Bone marrow (tissue), 2 donors: ENCODE measurements at regions not wholly inside any gene's neighbourhood (a gene's known extent, or its start where the extent isn't known, plus 50 kb on each side); places are given as distances from the start of the nearest gene placed in this dataset.
A peak's percentile ranks its signal among the peaks of the same experiment; 100 is the strongest.
"Not testable (repeated sequence)": the region's sequence is repeated elsewhere in the genome, so short reads cannot be mapped to it uniquely, and the experiment has no call there.

Experiments
- DNase-seq, 2 donors: peaks; one replicate each; lab custom pipeline; 2025; lab: John Stamatoyannopoulos, UW

DNA sequence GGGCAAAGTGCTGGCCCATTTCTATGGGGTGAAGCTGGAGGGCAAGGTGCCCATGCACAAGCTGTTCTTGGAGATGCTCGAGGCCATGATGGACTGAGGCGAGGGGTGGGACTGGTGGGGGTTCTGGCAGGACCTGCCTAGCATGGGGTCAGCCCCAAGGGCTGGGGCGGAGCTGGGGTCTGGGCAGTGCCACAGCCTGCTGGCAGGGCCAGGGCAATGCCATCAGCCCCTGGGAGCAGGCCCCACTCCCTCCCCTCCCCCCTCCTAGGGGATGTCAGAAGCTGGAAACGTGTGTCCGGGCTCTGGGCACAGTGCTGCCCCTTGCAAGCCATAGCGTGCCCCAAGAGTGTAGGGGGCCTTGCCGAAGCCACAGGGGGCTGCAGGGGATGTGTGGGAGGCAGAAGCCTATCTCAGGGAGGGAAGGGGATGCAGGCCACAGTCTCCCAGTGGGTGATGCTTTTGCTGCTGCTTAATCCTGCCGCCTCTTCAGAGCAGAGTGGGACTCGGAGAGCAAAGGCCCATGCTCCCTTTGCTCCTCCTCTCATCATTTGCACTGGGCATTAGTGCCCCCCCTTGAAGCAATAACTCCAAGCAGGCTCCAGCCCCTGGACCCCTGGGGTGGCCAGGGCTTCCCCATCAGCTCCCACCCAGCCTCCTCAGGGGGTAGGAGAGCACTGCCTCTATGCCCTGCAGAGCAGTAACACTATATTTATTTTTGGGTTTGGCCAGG lies 85.2 kb downstream of the MRPL57 start:
- DNase-seq: not testable (repeated sequence)

GRCh38 chr13:21263909-21264308 lies 87.5 kb downstream of the MRPL57 start:
- not testable (repeated sequence) for DNase-seq

DNA sequence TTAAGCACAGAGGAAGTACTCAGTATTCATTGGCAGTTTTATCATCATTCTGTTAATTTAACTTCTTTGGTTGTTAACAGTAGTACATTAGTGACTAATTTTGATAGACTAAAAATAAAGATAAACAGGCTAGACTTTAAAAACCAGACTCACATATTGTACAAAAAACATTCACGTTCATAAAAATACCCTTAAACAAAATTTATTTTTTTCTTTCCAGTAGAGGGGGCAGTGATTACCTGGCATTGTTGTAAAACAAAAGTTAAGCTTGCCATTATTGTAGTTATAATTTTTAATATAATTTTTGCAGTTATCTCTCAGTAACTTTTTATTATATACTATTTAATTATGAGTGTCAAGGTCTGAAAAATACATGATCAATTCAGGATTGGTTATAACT lies 92.0 kb downstream of the MRPL57 start:
- DNase-seq: not testable (repeated sequence)

DNA sequence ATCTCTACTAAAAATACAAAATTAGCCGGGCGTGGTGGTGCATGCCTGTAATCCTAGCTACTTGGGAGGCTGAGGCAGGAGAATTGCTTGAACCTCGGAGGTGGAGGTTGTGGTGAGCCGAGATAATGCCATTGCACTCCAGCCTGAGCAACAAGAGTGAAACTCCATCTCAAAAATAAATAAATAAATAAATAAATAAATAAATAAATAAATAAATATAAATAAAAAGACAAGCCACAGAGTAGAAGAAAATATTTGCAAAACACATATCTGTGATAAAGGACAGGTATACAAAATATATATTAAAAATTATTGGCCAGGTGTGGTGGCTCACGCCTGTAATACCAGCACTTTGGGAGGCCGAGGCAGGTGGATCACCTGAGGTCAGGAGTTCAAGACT lies 96.0 kb downstream of the MRPL57 start:
- not testable (repeated sequence) for DNase-seq

- DNase-seq: not testable (repeated sequence)
These were observed 98.0 kb downstream of the MRPL57 start for GRCh38 chr13:21274457-21274856.

DNA sequence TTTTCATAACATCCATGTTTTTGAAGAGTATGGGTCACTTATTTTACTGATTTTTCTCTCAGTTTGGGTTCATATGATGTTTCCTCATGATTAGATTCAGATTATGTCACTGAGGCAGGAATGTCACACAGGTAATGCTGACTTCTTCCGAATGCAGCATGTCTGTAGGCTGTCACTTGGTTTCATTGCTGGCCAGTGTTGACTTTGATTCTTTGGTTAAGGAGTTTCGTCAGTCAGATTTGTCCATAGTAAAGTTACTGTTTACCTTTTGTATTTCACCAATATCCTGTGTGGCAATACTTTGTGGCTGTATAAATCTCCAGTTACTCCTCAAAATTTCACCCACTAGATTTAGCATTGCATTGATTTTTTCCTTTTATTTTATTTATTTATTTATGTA lies 105.6 kb downstream of the MRPL57 start:
- no peak for DNase-seq

GRCh38 chr13:21287331-21287907 lies 111.0 kb downstream of the MRPL57 start:
- no peak for DNase-seq

- DNase-seq: no peak
These were observed 113.0 kb downstream of the MRPL57 start for GRCh38 chr13:21289475-21289874.

- not testable (repeated sequence) for DNase-seq
These were observed 114.1 kb downstream of the MRPL57 start for GRCh38 chr13:21290442-21291002.

- no peak for DNase-seq
These were observed 115.4 kb downstream of the MRPL57 start for GRCh38 chr13:21291840-21292239.

DNA sequence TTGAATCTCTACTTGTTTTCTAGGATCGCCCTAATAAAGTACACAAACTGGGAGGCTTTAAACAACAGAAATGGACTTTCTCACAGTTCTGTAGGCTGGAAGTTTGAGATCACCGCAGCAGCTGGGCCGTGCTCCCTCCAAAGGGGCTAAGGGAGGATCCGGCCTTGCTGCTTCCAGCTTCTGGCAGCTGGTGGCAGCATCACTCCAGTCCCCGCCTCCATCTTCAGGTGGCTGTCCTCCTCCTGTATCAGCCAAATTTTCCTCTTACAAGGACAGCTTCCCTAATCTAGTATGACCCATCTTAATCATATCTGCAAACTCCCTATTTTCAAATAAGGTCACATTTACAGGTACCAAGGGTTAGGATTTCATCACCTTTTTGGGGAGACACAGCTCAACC lies 120.5 kb downstream of the MRPL57 start:
- peak in 1 of 2 donors; percentile 45 for DNase-seq

GRCh38 chr13:21297447-21297846 lies 121.0 kb downstream of the MRPL57 start:
- no peak for DNase-seq

GRCh38 chr13:21297914-21298831 lies 121.7 kb downstream of the MRPL57 start:
- DNase-seq: peak; percentile 71 to 82

DNA sequence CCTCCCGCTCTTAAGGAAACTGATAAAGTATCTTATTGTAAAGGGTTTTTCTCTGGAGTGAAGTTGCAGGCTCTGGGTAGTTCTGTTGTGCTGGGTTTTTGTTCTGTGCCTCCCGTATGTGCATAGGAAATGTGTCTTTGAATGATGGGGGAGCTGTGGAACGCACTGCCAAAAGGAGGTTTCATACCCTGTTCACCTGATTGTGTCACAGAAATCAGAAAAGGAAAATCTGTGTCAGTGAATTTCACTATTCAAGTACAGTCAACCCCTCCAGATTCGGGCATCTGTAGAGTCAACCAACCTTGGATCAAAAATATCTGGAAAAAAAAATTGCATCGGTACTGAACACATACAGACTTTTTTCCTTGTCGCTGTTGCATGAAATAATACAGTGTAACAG lies 127.8 kb downstream of the MRPL57 start:
- no peak for DNase-seq

DNA sequence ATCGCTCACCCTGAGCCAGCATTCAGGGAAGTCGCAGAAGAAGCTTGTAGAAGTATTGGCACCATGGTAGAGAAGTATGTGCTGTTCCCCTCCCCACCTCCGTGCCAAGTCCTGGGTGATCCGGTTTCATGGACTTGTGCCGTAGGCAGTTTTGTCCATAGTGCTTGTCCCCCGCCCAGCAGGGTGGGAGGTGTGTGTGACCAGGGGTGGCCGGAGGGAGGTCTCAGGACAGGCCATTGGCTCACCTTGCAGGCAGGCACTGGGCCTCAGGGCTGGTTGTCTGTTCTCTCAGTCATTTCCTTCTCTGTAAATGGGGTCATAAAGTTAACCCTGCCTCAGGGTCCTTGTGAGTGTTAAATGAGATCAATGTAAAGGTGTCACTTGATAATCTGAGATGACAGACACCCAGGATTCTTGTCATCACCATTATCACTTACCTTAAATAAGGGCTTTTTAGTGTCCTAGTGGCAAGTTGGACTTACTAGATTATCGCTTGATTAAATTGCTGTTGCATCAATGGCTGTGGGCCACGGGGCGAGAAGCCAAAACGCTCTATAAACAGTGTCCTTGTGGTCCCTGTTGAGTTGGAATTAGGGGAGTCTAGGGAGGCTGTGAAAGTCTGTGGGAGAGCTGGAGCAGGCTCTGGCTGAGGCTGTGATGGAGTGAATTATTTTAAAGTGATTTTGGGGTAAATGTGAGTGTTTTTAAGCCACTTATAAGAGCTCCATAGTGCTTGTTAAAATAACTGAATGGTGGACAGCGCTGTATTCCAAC lies 130.0 kb downstream of the MRPL57 start:
- not testable (repeated sequence) for DNase-seq

- DNase-seq: not testable (repeated sequence)
These were observed 130.7 kb downstream of the MRPL57 start for GRCh38 chr13:21307158-21307557.

DNA sequence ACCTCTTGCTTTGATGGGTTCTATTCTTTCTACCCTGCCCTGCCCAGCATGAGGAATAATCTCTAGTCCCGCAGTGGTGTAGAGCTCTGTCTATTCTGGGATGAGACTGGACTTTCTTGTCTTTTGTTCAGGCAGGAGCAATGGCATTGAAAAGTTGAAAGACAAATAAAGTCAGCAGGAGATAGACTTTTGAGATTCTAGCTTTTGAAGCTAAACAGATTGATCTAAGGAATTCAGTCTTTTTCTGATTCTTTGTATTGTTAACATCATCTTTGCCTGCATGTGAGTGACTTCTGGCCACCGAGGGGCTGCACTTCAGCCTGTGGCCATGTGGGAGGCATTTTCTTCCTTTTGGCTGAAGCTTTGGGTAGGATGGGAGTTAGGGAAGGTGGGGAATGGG lies 132.4 kb downstream of the MRPL57 start:
- DNase-seq: no peak

- DNase-seq: no peak
These were observed 133.2 kb downstream of the MRPL57 start for GRCh38 chr13:21309542-21310172.

- no peak for DNase-seq
These were observed 133.8 kb downstream of the MRPL57 start for GRCh38 chr13:21310220-21310619.

- DNase-seq: not testable (repeated sequence)
These were observed 138.5 kb downstream of the MRPL57 start for GRCh38 chr13:21314976-21315375.

GRCh38 chr13:21316376-21316775 lies 139.9 kb downstream of the MRPL57 start:
- no peak for DNase-seq
